ENCODE measurements at regions not wholly inside any gene's neighbourhood (a gene's known extent, or its start where the extent isn't known, plus 50 kb on each side); places are given as distances from the start of the nearest gene placed in this dataset.
"Not testable (repeated sequence)": the region's sequence is repeated elsewhere in the genome, so short reads cannot be mapped to it uniquely, and the experiment has no call there.

- DNase-seq, result no peak
These were observed 1012.8 kb upstream of the EDIL3 start for GRCh38 chr5:85397451-85397850.

GRCh38 chr5:85428426-85428934 is 1043.8 kb upstream of the EDIL3 start:
- DNase-seq, result no peak

GRCh38 chr5:85431726-85432125 is 1047.0 kb upstream of the EDIL3 start:
- not testable (repeated sequence) for DNase-seq

GRCh38 chr5:85441156-85441555 is 1056.5 kb upstream of the EDIL3 start:
- DNase-seq, result peak; percentile 14

- DNase-seq, result no peak
These were observed 1057.2 kb upstream of the EDIL3 start for GRCh38 chr5:85441853-85442252.

GRCh38 chr5:85452322-85453025 is 1067.8 kb upstream of the EDIL3 start:
- no peak for DNase-seq

GRCh38 chr5:85453026-85453349 is 1068.3 kb upstream of the EDIL3 start:
- no peak for DNase-seq

GRCh38 chr5:85458319-85458718 is 1073.6 kb upstream of the EDIL3 start:
- no peak for DNase-seq

- DNase-seq, result no peak
These were observed 1078.3 kb upstream of the EDIL3 start for GRCh38 chr5:85462957-85463356.

- DNase-seq, result no peak
These were observed 1081.7 kb upstream of the EDIL3 start for GRCh38 chr5:85466423-85466822.

- no peak for DNase-seq
These were observed 1088.1 kb upstream of the EDIL3 start for GRCh38 chr5:85472749-85473148.

- DNase-seq, result not testable (repeated sequence)
These were observed 1090.5 kb upstream of the EDIL3 start for GRCh38 chr5:85475151-85475550.

- no peak for DNase-seq
These were observed 1091.9 kb upstream of the EDIL3 start for GRCh38 chr5:85476617-85477016.

GRCh38 chr5:85479849-85480248 is 1095.2 kb upstream of the EDIL3 start:
- no peak for DNase-seq

GRCh38 chr5:85484982-85485574 is 1100.4 kb upstream of the EDIL3 start:
- no peak for DNase-seq

GRCh38 chr5:85488295-85488694 is 1103.6 kb upstream of the EDIL3 start:
- no peak for DNase-seq

GRCh38 chr5:85500869-85501268 is 1116.2 kb upstream of the EDIL3 start:
- no peak for DNase-seq

- DNase-seq, result no peak
These were observed 1104.8 kb upstream of the COX7C start for GRCh38 chr5:85512896-85513295.

- DNase-seq, result no peak
These were observed 1102.2 kb upstream of the COX7C start for GRCh38 chr5:85515588-85515987.

GRCh38 chr5:85517386-85517785 is 1100.4 kb upstream of the COX7C start:
- no peak for DNase-seq

GRCh38 chr5:85533341-85534047 is 1084.2 kb upstream of the COX7C start:
- DNase-seq, result no peak

GRCh38 chr5:85538362-85538761 is 1079.4 kb upstream of the COX7C start:
- DNase-seq, result no peak

- DNase-seq, result no peak
These were observed 1072.6 kb upstream of the COX7C start for GRCh38 chr5:85545129-85545528.

- DNase-seq, result no peak
These were observed 1068.5 kb upstream of the COX7C start for GRCh38 chr5:85549229-85549628.
